ENCODE measurements at regions not wholly inside any gene's neighbourhood (a gene's known extent, or its start where the extent isn't known, plus 50 kb on each side); places are given as distances from the start of the nearest gene placed in this dataset.

GRCh38 chr16:86919578-86920305 is 341.4 kb downstream of the FOXL1 start:
- Histone ChIP-seq H3K9me3 (no peaks in the 10 kb centered on the region), H3K36me3 (replicated peaks) (no peaks in the 10 kb centered on the region), H3K4me3 (no peak overlapping the region), H3K4me1 (no peaks in the 10 kb centered on the region), H3K27me3 (ENCODE audit: low read depth) (peaks cover 11% of the 10 kb centered on the region)
- in situ Hi-C loops (cut with MboI; ENCODE audit: low sequenced_read_pairs): no loop called here
- no peak for DNase-seq (ENCODE audit: low spot score in 2 of 2)

GRCh38 chr16:86921289-86921688 is 342.9 kb downstream of the FOXL1 start:
- in situ Hi-C loops (cut with MboI; ENCODE audit: low sequenced_read_pairs): no loop called here
- Histone ChIP-seq H3K4me1 (no peaks in the 10 kb centered on the region), H3K27me3 (ENCODE audit: low read depth) (peaks cover 26% of the 10 kb centered on the region), H3K4me3 (no peak overlapping the region), H3K9me3 (no peaks in the 10 kb centered on the region), H3K36me3 (replicated peaks) (no peaks in the 10 kb centered on the region)
- no peak for DNase-seq (ENCODE audit: low spot score in 2 of 2)

GRCh38 chr16:86922311-86922710 is 344.0 kb downstream of the FOXL1 start:
- H3K4me1 ChIP-seq: no peaks in the 10 kb centered on the region
- H3K4me3 ChIP-seq: no peak overlapping the region
- H3K36me3 ChIP-seq (replicated peaks): no peaks in the 10 kb centered on the region
- no peaks in the 10 kb centered on the region for H3K9me3 ChIP-seq
- DNase-seq (ENCODE audit: low spot score in 2 of 2): no peak
- in situ Hi-C loops (cut with MboI; ENCODE audit: low sequenced_read_pairs): no loop called here
- H3K27me3 ChIP-seq (ENCODE audit: low read depth): peaks cover 34% of the 10 kb centered on the region

GRCh38 chr16:86923656-86924055 is 345.3 kb downstream of the FOXL1 start:
- H3K4me1 ChIP-seq: no peaks in the 10 kb centered on the region
- peaks cover 40% of the 10 kb centered on the region for H3K27me3 ChIP-seq (ENCODE audit: low read depth)
- H3K36me3 ChIP-seq (replicated peaks): no peaks in the 10 kb centered on the region
- in situ Hi-C loops (cut with MboI; ENCODE audit: low sequenced_read_pairs): no loop called here
- H3K4me3 ChIP-seq: no peak overlapping the region
- no peaks in the 10 kb centered on the region for H3K9me3 ChIP-seq
- DNase-seq (ENCODE audit: low spot score in 2 of 2): no peak

DNA sequence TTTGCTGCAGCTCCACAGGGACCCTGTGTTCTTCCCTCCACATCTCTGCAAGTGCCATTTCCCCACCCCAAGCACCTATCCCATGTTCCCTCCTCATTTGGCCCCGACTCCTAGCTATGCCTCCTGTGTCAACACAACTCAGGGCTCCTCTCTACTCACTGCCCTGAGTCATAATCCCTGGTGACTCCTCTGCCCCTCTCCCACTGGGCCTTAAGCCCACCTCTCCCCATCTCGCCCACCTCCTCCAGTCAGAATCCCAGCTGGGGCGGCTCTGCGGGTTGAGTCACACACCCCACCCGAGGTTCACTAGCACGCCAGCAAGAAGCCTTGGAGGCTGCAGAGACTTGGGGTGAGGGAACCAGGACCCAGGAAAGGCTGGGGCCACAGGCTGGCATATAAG is 346.2 kb downstream of the FOXL1 start:
- in situ Hi-C loops (cut with MboI; ENCODE audit: low sequenced_read_pairs): no loop called here
- no peaks in the 10 kb centered on the region for H3K36me3 ChIP-seq (replicated peaks)
- no peak overlapping the region for H3K4me3 ChIP-seq
- H3K27me3 ChIP-seq (ENCODE audit: low read depth): peaks cover 48% of the 10 kb centered on the region
- H3K9me3 ChIP-seq: no peaks in the 10 kb centered on the region
- no peaks in the 10 kb centered on the region for H3K4me1 ChIP-seq
- no peak for DNase-seq (ENCODE audit: low spot score in 2 of 2)

GRCh38 chr16:86925067-86925791 is 346.9 kb downstream of the FOXL1 start:
- in situ Hi-C loops (cut with MboI; ENCODE audit: low sequenced_read_pairs): no loop called here
- peaks cover 55% of the 10 kb centered on the region for H3K27me3 ChIP-seq (ENCODE audit: low read depth)
- H3K4me1 ChIP-seq: no peaks in the 10 kb centered on the region
- H3K9me3 ChIP-seq: no peaks in the 10 kb centered on the region
- H3K4me3 ChIP-seq: no peak overlapping the region
- no peaks in the 10 kb centered on the region for H3K36me3 ChIP-seq (replicated peaks)
- no peak for DNase-seq (ENCODE audit: low spot score in 2 of 2)

GRCh38 chr16:86926181-86927094 is 348.1 kb downstream of the FOXL1 start:
- Histone ChIP-seq H3K27me3 (ENCODE audit: low read depth) (peaks cover 57% of the 10 kb centered on the region), H3K36me3 (replicated peaks) (no peaks in the 10 kb centered on the region), H3K4me1 (no peaks in the 10 kb centered on the region), H3K9me3 (no peaks in the 10 kb centered on the region), H3K4me3 (no peak overlapping the region)
- DNase-seq (ENCODE audit: low spot score in 2 of 2): no peak
- in situ Hi-C loops (cut with MboI; ENCODE audit: low sequenced_read_pairs): no loop called here

DNA sequence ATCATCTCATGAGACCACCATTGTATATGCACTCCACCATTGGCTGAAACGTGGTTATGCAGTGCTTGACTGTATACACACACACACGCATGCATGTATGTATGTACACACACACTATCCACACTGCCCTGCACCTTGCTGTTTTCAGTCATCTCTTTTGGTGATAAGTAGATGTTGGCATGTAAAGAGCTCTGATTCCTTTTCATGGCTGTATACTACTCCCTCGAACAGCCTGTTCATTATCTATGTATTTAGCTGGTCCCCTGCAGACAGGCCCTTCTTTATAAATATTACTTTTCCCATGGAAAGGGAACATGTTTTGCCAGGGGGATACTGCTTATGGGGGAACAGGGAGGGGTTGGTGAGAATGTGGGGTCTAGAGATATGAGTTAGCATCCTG is 349.4 kb downstream of the FOXL1 start:
- H3K27me3 ChIP-seq (ENCODE audit: low read depth): peaks cover 59% of the 10 kb centered on the region
- in situ Hi-C loops (cut with MboI; ENCODE audit: low sequenced_read_pairs): no loop called here
- no peaks in the 10 kb centered on the region for H3K36me3 ChIP-seq (replicated peaks)
- DNase-seq (ENCODE audit: low spot score in 2 of 2): no peak
- no peaks in the 10 kb centered on the region for H3K4me1 ChIP-seq
- no peaks in the 10 kb centered on the region for H3K9me3 ChIP-seq
- no peak overlapping the region for H3K4me3 ChIP-seq

DNA sequence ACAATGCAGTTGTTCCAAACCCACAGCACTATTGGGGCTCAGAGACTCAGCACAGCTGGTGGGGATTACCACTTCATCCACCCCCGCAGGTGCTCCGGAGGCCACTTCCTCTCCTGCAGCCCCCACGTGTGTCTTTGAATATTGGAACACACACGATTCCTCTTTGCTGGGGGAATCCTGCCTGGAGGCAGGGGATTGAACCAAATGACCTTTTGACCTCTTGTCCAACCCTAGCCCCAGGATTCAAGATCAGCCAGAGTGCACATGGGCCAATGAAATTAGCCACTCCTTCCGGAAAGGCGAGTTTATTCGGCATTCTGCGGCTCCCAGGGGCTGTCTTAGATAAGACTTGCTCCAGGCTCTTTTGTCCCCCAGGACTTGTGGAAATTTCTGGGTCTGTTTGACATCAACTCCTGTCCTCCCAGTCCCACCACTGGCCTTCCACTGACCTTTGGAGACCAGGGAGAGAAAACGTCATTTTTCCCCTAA is 350.2 kb downstream of the FOXL1 start:
- no peaks in the 10 kb centered on the region for H3K36me3 ChIP-seq (replicated peaks)
- in situ Hi-C loops (cut with MboI; ENCODE audit: low sequenced_read_pairs): no loop called here
- no peak for DNase-seq (ENCODE audit: low spot score in 2 of 2)
- H3K4me3 ChIP-seq: no peak overlapping the region
- no peaks in the 10 kb centered on the region for H3K9me3 ChIP-seq
- peaks cover 55% of the 10 kb centered on the region for H3K27me3 ChIP-seq (ENCODE audit: low read depth)
- no peaks in the 10 kb centered on the region for H3K4me1 ChIP-seq

- in situ Hi-C loops (cut with MboI; ENCODE audit: low sequenced_read_pairs): no loop called here
- no peaks in the 10 kb centered on the region for H3K9me3 ChIP-seq
- DNase-seq (ENCODE audit: low spot score in 2 of 2): no peak
- H3K4me1 ChIP-seq: no peaks in the 10 kb centered on the region
- no peaks in the 10 kb centered on the region for H3K36me3 ChIP-seq (replicated peaks)
- H3K4me3 ChIP-seq: no peak overlapping the region
- peaks cover 49% of the 10 kb centered on the region for H3K27me3 ChIP-seq (ENCODE audit: low read depth)
Measured at GRCh38 chr16:86929057-86929871, 350.9 kb downstream of the FOXL1 start.

DNA sequence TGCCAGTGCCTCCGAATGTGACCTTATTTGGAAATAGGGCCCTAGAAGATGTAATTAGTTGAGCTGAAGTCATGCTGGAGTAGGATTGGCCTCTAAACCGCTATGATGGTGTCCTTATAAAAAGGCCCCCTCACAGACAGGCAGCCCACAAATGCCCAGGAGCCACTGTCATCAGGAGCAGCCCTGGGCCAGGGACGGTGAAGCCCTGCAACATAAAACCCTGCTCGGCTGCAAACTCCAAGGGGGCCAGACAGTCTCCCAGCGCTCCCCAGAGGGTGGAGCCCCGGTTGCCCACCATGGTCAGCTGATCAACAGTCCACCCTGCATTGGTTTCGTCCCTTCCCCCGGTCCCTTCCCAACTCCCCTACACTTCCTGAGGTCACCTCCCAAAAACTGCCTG is 351.7 kb downstream of the FOXL1 start:
- no peaks in the 10 kb centered on the region for H3K4me1 ChIP-seq
- no peaks in the 10 kb centered on the region for H3K36me3 ChIP-seq (replicated peaks)
- H3K27me3 ChIP-seq (ENCODE audit: low read depth): peaks cover 52% of the 10 kb centered on the region
- no peak for DNase-seq (ENCODE audit: low spot score in 2 of 2)
- H3K9me3 ChIP-seq: no peaks in the 10 kb centered on the region
- in situ Hi-C loops (cut with MboI; ENCODE audit: low sequenced_read_pairs): no loop called here
- H3K4me3 ChIP-seq: no peak overlapping the region

- Histone ChIP-seq H3K9me3 (no peaks in the 10 kb centered on the region), H3K27me3 (ENCODE audit: low read depth) (peaks cover 45% of the 10 kb centered on the region), H3K4me1 (no peaks in the 10 kb centered on the region), H3K36me3 (replicated peaks) (no peaks in the 10 kb centered on the region), H3K4me3 (no peak overlapping the region)
- DNase-seq (ENCODE audit: low spot score in 2 of 2): no peak
- in situ Hi-C loops (cut with MboI; ENCODE audit: low sequenced_read_pairs): no loop called here
Measured at GRCh38 chr16:86930663-86931373, 352.5 kb downstream of the FOXL1 start.
